ENCODE measurements at regions not wholly inside any gene's neighbourhood (a gene's known extent, or its start where the extent isn't known, plus 50 kb on each side); places are given as distances from the start of the nearest gene placed in this dataset.

- no peaks in the 10 kb centered on the region for H3K4me1 Mint-ChIP-seq (ENCODE audit: low read depth)
- H3K27me3 Mint-ChIP-seq (ENCODE audit: insufficient read depth), result peaks cover 30% of the 10 kb centered on the region
- no peaks in the 10 kb centered on the region for H3K36me3 Mint-ChIP-seq (ENCODE audit: low read depth)
- H3K27ac Mint-ChIP-seq, result no peak overlapping the region
- H3K4me3 Mint-ChIP-seq, result no peak overlapping the region
- no peak for DNase-seq
- TF ChIP-seq CTCF (IDR thresholded peaks at IDR 0.05), result no peak
- H3K9me3 Mint-ChIP-seq, result no peaks in the 10 kb centered on the region
Observed at GRCh38 chr10:42934351-42934811, 142.5 kb upstream of the RET start.

GRCh38 chr10:42934842-42935241 is 142.0 kb upstream of the RET start:
- Mint-ChIP-seq H3K4me3 (no peak overlapping the region), H3K27ac (no peak overlapping the region), H3K36me3 (ENCODE audit: low read depth) (no peaks in the 10 kb centered on the region), H3K9me3 (no peaks in the 10 kb centered on the region), H3K4me1 (ENCODE audit: low read depth) (no peaks in the 10 kb centered on the region), H3K27me3 (ENCODE audit: insufficient read depth) (peaks cover 33% of the 10 kb centered on the region)
- no peak for DNase-seq
- no peak for TF ChIP-seq CTCF (IDR thresholded peaks at IDR 0.05)

GRCh38 chr10:42935466-42935865 is 141.4 kb upstream of the RET start:
- peaks cover 28% of the 10 kb centered on the region for H3K27me3 Mint-ChIP-seq (ENCODE audit: insufficient read depth)
- no peaks in the 10 kb centered on the region for H3K36me3 Mint-ChIP-seq (ENCODE audit: low read depth)
- H3K9me3 Mint-ChIP-seq, result no peaks in the 10 kb centered on the region

GRCh38 chr10:42936580-42936979 is 140.3 kb upstream of the RET start:
- no peak for DNase-seq
- no peaks in the 10 kb centered on the region for H3K4me1 Mint-ChIP-seq (ENCODE audit: low read depth)
- H3K27me3 Mint-ChIP-seq (ENCODE audit: insufficient read depth), result peaks cover 27% of the 10 kb centered on the region
- no peaks in the 10 kb centered on the region for H3K36me3 Mint-ChIP-seq (ENCODE audit: low read depth)
- H3K9me3 Mint-ChIP-seq, result no peaks in the 10 kb centered on the region
- H3K4me3 Mint-ChIP-seq, result no peak overlapping the region
- no peak for TF ChIP-seq CTCF (IDR thresholded peaks at IDR 0.05)
- no peak overlapping the region for H3K27ac Mint-ChIP-seq

More at GRCh38 chr10:42935466-42935865, 141.4 kb upstream of the RET start:
- DNase-seq, result no peak
- Mint-ChIP-seq H3K4me1 (ENCODE audit: low read depth) (no peaks in the 10 kb centered on the region), H3K27ac (no peak overlapping the region), H3K4me3 (no peak overlapping the region)
- no peak for TF ChIP-seq CTCF (IDR thresholded peaks at IDR 0.05)

GRCh38 chr10:42937048-42937447 is 139.8 kb upstream of the RET start:
- TF ChIP-seq CTCF (IDR thresholded peaks at IDR 0.05), result no peak
- no peak for DNase-seq
- Mint-ChIP-seq H3K36me3 (ENCODE audit: low read depth) (no peaks in the 10 kb centered on the region), H3K4me1 (ENCODE audit: low read depth) (no peaks in the 10 kb centered on the region), H3K9me3 (no peaks in the 10 kb centered on the region), H3K27me3 (ENCODE audit: insufficient read depth) (peaks cover 28% of the 10 kb centered on the region), H3K27ac (no peak overlapping the region), H3K4me3 (no peak overlapping the region)

GRCh38 chr10:42937649-42938180 is 139.2 kb upstream of the RET start:
- TF ChIP-seq CTCF (IDR thresholded peaks at IDR 0.05), result no peak
- H3K36me3 Mint-ChIP-seq (ENCODE audit: low read depth), result no peaks in the 10 kb centered on the region
- H3K4me1 Mint-ChIP-seq (ENCODE audit: low read depth), result no peaks in the 10 kb centered on the region
- no peaks in the 10 kb centered on the region for H3K9me3 Mint-ChIP-seq
- no peak for DNase-seq
- no peak overlapping the region for H3K4me3 Mint-ChIP-seq
- H3K27ac Mint-ChIP-seq, result no peak overlapping the region
- peaks cover 33% of the 10 kb centered on the region for H3K27me3 Mint-ChIP-seq (ENCODE audit: insufficient read depth)
